ENCODE measurements at regions not wholly inside any gene's neighbourhood (a gene's known extent, or its start where the extent isn't known, plus 50 kb on each side); places are given as distances from the start of the nearest gene placed in this dataset.

GRCh38 chr15:31934821-31935220, 95.5 kb upstream of the CHRNA7 start:
- no peak for DNase-seq
- H3K36me3 ChIP-seq, result no peaks in the 10 kb centered on the region
- no peaks in the 10 kb centered on the region for H3K27me3 ChIP-seq
- H3K9me3 ChIP-seq, result no peaks in the 10 kb centered on the region
- no peaks in the 10 kb centered on the region for H3K4me1 ChIP-seq
- TF ChIP-seq POLR2A (IDR thresholded peaks at IDR 0.05), result no peak
- TF ChIP-seq, protein P1, sequence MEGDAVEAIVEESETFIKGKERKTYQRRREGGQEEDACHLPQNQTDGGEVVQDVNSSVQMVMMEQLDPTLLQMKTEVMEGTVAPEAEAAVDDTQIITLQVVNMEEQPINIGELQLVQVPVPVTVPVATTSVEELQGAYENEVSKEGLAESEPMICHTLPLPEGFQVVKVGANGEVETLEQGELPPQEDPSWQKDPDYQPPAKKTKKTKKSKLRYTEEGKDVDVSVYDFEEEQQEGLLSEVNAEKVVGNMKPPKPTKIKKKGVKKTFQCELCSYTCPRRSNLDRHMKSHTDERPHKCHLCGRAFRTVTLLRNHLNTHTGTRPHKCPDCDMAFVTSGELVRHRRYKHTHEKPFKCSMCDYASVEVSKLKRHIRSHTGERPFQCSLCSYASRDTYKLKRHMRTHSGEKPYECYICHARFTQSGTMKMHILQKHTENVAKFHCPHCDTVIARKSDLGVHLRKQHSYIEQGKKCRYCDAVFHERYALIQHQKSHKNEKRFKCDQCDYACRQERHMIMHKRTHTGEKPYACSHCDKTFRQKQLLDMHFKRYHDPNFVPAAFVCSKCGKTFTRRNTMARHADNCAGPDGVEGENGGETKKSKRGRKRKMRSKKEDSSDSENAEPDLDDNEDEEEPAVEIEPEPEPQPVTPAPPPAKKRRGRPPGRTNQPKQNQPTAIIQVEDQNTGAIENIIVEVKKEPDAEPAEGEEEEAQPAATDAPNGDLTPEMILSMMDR (IDR thresholded peaks at IDR 0.05), result no peak
- H3K4me3 ChIP-seq, result no peak overlapping the region
- H3K27ac ChIP-seq, result no peak overlapping the region
- intact Hi-C loops (cut with DNase I), result no loop called here
- 55% methylated on average over 5 of the region's 5 CpGs for WGBS, 2 donors

GRCh38 chr15:31953478-31953877, 76.8 kb upstream of the CHRNA7 start:
- no peaks in the 10 kb centered on the region for H3K4me1 ChIP-seq
- WGBS, 2 donors, result 50 to 65% methylated on average over 4 of the region's 4 CpGs
- no peak for DNase-seq
- peaks cover 0 to 13% (median 6%) of the 10 kb centered on the region in 3 donors for H3K9me3 ChIP-seq
- TF ChIP-seq POLR2A (IDR thresholded peaks at IDR 0.05), result no peak
- TF ChIP-seq, protein P1 (IDR thresholded peaks at IDR 0.05), result no peak
- no peak overlapping the region for H3K27ac ChIP-seq
- no peaks in the 10 kb centered on the region for H3K36me3 ChIP-seq
- no peak overlapping the region for H3K4me3 ChIP-seq
- intact Hi-C loops (cut with DNase I), result no loop called here
- no peaks in the 10 kb centered on the region for H3K27me3 ChIP-seq

DNA sequence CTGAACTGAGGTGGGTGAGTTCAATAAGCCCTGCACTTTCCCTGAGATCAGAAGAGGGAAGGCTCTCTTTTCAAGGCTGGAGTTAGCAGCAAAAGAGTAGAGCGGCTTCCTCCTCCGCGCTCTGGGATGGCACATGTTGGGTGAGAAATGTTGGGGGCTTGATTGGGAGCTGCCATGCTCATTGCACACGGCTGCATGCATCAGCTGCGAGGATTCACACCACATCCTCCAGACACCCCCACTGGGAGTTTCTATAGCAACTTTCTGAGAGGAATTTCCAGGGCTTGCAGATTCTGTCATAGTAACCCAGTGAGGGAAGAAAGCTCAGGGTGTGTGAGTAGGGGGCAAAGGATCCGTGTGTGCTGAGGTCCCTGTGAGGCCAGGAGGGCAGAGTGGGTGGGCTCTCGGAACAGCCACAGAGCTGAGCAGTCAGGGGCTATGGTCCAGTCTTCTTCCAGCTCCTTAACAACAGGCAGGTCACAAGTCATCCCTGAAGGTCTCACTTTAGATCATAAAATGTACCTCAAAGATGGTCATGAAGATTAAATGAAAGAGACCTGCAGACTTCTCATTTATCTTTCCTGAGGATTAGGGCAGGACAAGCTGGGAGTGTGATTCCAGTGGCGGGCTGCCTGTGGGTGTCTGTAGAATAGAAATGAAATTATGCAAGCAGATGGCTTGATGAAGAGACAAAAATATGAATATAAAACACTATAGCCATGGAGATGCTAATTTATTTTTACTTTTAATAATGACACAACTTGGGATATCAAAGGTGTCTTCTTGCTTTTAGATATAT, 75.7 kb upstream of the CHRNA7 start:
- no peak for DNase-seq
- no peaks in the 10 kb centered on the region for H3K27me3 ChIP-seq
- WGBS, 2 donors, result 64 to 66% methylated on average over 8 of the region's 8 CpGs
- H3K4me1 ChIP-seq, result no peaks in the 10 kb centered on the region
- H3K9me3 ChIP-seq, result peaks cover 0 to 17% (median 6%) of the 10 kb centered on the region in 3 donors
- H3K27ac ChIP-seq, result no peak overlapping the region
- no peak overlapping the region for H3K4me3 ChIP-seq
- TF ChIP-seq, protein P1 (IDR thresholded peaks at IDR 0.05), result no peak
- TF ChIP-seq POLR2A (IDR thresholded peaks at IDR 0.05), result no peak
- no peaks in the 10 kb centered on the region for H3K36me3 ChIP-seq
- intact Hi-C loops (cut with DNase I), result no loop called here

- Histone ChIP-seq H3K4me3 (no peak overlapping the region), H3K27ac (no peak overlapping the region), H3K9me3 (peaks cover 0 to 22% (median 6%) of the 10 kb centered on the region in 3 donors), H3K36me3 (no peaks in the 10 kb centered on the region), H3K27me3 (no peaks in the 10 kb centered on the region), H3K4me1 (no peaks in the 10 kb centered on the region)
- 25 to 40% methylated on average over 1 of the region's 1 CpG for WGBS, 2 donors
- TF ChIP-seq POLR2A (IDR thresholded peaks at IDR 0.05), result no peak
- TF ChIP-seq, protein P1 (IDR thresholded peaks at IDR 0.05), result no peak
- intact Hi-C loops (cut with DNase I), result no loop called here
- no peak for DNase-seq
Measured at GRCh38 chr15:31955734-31956133, 74.6 kb upstream of the CHRNA7 start.

- no peak overlapping the region for H3K27ac ChIP-seq
- H3K9me3 ChIP-seq, result peaks cover 0 to 22% (median 6%) of the 10 kb centered on the region in 3 donors
- H3K36me3 ChIP-seq, result no peaks in the 10 kb centered on the region
- no peak for DNase-seq
- TF ChIP-seq, protein P1 (IDR thresholded peaks at IDR 0.05), result no peak
- TF ChIP-seq POLR2A (IDR thresholded peaks at IDR 0.05), result no peak
- intact Hi-C loops (cut with DNase I), result no loop called here
- H3K27me3 ChIP-seq, result no peaks in the 10 kb centered on the region
- no peaks in the 10 kb centered on the region for H3K4me1 ChIP-seq
- no peak overlapping the region for H3K4me3 ChIP-seq
Measured at GRCh38 chr15:31957581-31957980, 72.7 kb upstream of the CHRNA7 start.
